ENCODE measurements at regions not wholly inside any gene's neighbourhood (a gene's known extent, or its start where the extent isn't known, plus 50 kb on each side); places are given as distances from the start of the nearest gene placed in this dataset.

- no peak for TF ChIP-seq USF1 (IDR thresholded peaks at IDR 0.05)
- no peak for TF ChIP-seq RAD21 (IDR thresholded peaks at IDR 0.05; ENCODE audit: low read depth)
- no peak for TF ChIP-seq ZBTB7A (IDR thresholded peaks at IDR 0.05; ENCODE audit: low read depth)
- TF ChIP-seq TEAD4 (IDR thresholded peaks at IDR 0.05) = no peak
- no peak for TF ChIP-seq YY1 (IDR thresholded peaks at IDR 0.05; ENCODE audit: low read depth)
- TF ChIP-seq NFIC (IDR thresholded peaks at IDR 0.05) = no peak
- TF ChIP-seq CREB1 (IDR thresholded peaks at IDR 0.05; ENCODE audit: low read depth) = no peak
- no peak for TF ChIP-seq TAF1 (IDR thresholded peaks at IDR 0.05; ENCODE audit: low read depth)
- no peak for TF ChIP-seq FOXM1 (IDR thresholded peaks at IDR 0.05; ENCODE audit: borderline replicate concordance, low read depth)
- TF ChIP-seq EGR1 (IDR thresholded peaks at IDR 0.05) = no peak
- TF ChIP-seq TCF12 (IDR thresholded peaks at IDR 0.05; ENCODE audit: low read depth) = no peak
- no peak for TF ChIP-seq REST (IDR thresholded peaks at IDR 0.05; ENCODE audit: low read depth)
- TF ChIP-seq EP300 (IDR thresholded peaks at IDR 0.05; ENCODE audit: borderline replicate concordance) = no peak
- no peak for TF ChIP-seq CEBPB (IDR thresholded peaks at IDR 0.05)
Observed at GRCh38 chr6:8507286-8507685, 71.9 kb upstream of the SLC35B3 start.

GRCh38 chr6:8506126-8506525, 70.8 kb upstream of the SLC35B3 start:
- TF ChIP-seq NFIC (IDR thresholded peaks at IDR 0.05) = no peak
- TF ChIP-seq REST (IDR thresholded peaks at IDR 0.05; ENCODE audit: low read depth) = peak; percentile 65

GRCh38 chr6:8499540-8499939, 64.2 kb upstream of the SLC35B3 start:
- TF ChIP-seq CREB1 (IDR thresholded peaks at IDR 0.05; ENCODE audit: low read depth) (no peak), MAX (IDR thresholded peaks at IDR 0.05) (no peak), NFIC (IDR thresholded peaks at IDR 0.05) (no peak), TEAD4 (IDR thresholded peaks at IDR 0.05) (no peak), RAD21 (IDR thresholded peaks at IDR 0.05; ENCODE audit: low read depth) (peak; percentile 47), TCF12 (IDR thresholded peaks at IDR 0.05; ENCODE audit: low read depth) (no peak)

- TF ChIP-seq ZBTB7A (IDR thresholded peaks at IDR 0.05; ENCODE audit: low read depth) (no peak), MAX (IDR thresholded peaks at IDR 0.05) (no peak), CREB1 (IDR thresholded peaks at IDR 0.05; ENCODE audit: low read depth) (no peak)
Observed at GRCh38 chr6:8494730-8495129, 59.4 kb upstream of the SLC35B3 start.

GRCh38 chr6:8492536-8493133, 57.3 kb upstream of the SLC35B3 start:
- no peak for TF ChIP-seq EGR1 (IDR thresholded peaks at IDR 0.05)
- TF ChIP-seq REST (IDR thresholded peaks at IDR 0.05; ENCODE audit: low read depth) = peak; percentile 59; the same call in 1 of the 2 replicates

Data from Ishikawa (cell line).